ENCODE measurements at regions not wholly inside any gene's neighbourhood (a gene's known extent, or its start where the extent isn't known, plus 50 kb on each side); places are given as distances from the start of the nearest gene placed in this dataset.

- no peak for DNase-seq (ENCODE audit: low read depth)
- H3K4me3 ChIP-seq (ENCODE audit: low read depth, low read length): no peak overlapping the region
- no peak for TF ChIP-seq CTCF (IDR thresholded peaks at IDR 0.05; ENCODE audit: insufficient read depth, low read depth, low read length)
Observed at GRCh38 chr4:60195256-60195655, 1004.9 kb upstream of the ADGRL3 start.

- no peak overlapping the region for H3K4me3 ChIP-seq (ENCODE audit: low read depth, low read length)
- DNase-seq (ENCODE audit: low read depth): peak; percentile 43
- TF ChIP-seq CTCF (IDR thresholded peaks at IDR 0.05; ENCODE audit: insufficient read depth, low read depth, low read length): peak; percentile 91
Observed at GRCh38 chr4:60201052-60201673, 999.0 kb upstream of the ADGRL3 start.

GRCh38 chr4:60209588-60209987 is 990.5 kb upstream of the ADGRL3 start:
- no peak overlapping the region for H3K4me3 ChIP-seq (ENCODE audit: low read depth, low read length)
- no peak for DNase-seq (ENCODE audit: low read depth)
- TF ChIP-seq CTCF (IDR thresholded peaks at IDR 0.05; ENCODE audit: insufficient read depth, low read depth, low read length): no peak

GRCh38 chr4:60215906-60216305 is 984.2 kb upstream of the ADGRL3 start:
- H3K4me3 ChIP-seq (ENCODE audit: low read depth, low read length): no peak overlapping the region
- no peak for TF ChIP-seq CTCF (IDR thresholded peaks at IDR 0.05; ENCODE audit: insufficient read depth, low read depth, low read length)
- no peak for DNase-seq (ENCODE audit: low read depth)

- peak; percentile 65 for DNase-seq (ENCODE audit: low read depth)
- TF ChIP-seq CTCF (IDR thresholded peaks at IDR 0.05; ENCODE audit: insufficient read depth, low read depth, low read length): no peak
- no peak overlapping the region for H3K4me3 ChIP-seq (ENCODE audit: low read depth, low read length)
Observed at GRCh38 chr4:60216752-60217151, 983.4 kb upstream of the ADGRL3 start.

- DNase-seq (ENCODE audit: low read depth): no peak
- no peak overlapping the region for H3K4me3 ChIP-seq (ENCODE audit: low read depth, low read length)
- no peak for TF ChIP-seq CTCF (IDR thresholded peaks at IDR 0.05; ENCODE audit: insufficient read depth, low read depth, low read length)
Observed at GRCh38 chr4:60221866-60222265, 978.3 kb upstream of the ADGRL3 start.

Data from fibroblast of villous mesenchyme (primary cell).